ENCODE measurements at regions not wholly inside any gene's neighbourhood (a gene's known extent, or its start where the extent isn't known, plus 50 kb on each side); places are given as distances from the start of the nearest gene placed in this dataset.

GRCh38 chr5:135248801-135249231 lies 150.2 kb downstream of the MACROH2A1 start:
- no peak for DNase-seq (ENCODE audit: low read depth)

DNA sequence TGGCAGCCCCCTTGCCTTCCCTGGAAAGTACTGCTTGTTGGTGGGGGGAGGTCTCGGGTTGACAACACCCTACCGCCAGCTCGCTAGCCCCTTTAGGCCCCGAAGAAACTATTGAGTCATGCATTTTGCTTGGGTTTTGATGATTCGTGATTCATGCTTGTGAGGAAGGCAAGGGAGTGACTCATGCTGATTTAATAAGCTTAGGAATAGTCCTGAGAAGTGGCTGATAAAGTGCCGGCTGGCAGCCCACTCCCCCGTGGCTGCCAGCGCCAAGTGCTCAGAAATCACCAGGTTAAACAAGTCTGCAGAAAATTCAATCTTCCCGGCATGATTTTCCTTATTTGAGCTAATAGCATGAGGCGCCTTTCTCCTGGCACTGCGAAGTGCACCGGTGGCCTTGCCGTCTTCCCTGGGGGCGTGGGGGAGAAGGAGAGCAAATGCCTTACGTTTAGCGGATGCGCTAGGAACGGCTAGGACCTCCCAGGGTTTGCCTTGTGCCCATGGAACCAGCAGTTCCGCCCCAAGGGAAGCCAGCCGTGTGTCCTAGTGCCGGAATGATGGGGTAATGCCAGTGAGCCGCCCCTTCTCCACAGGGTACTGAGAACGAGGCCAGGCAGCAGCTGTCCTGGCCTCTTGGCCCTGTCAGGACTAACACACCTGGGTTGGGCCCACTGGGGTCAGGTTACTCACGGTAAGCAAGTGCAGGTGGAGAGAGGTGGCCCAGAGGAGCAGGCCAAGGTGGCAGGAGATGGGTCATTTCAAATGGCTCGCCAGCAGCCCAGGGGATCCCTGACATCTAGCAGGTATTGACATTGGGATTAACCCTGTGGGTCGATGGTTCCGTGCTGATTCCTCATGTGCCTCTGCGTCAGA lies 151.9 kb downstream of the MACROH2A1 start:
- peak; percentile 96 for DNase-seq (ENCODE audit: low read depth)

DNA sequence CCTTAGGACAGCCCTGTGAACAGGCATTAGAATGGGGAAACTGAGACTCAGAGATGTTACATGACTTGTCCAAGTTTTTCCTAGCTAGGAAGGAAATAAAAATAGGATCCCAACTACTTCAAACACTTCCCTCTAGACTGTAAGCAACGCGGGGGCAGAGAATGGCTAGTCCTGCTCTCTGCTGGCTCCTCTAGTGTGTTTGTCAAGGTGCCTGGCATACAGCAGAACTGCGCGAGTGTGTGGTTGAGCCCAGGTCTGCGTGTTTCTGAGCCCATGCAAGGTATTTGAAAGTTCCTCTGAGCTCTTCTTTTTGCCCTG lies 152.5 kb downstream of the MACROH2A1 start:
- DNase-seq (ENCODE audit: low read depth) = no peak

- DNase-seq (ENCODE audit: low read depth) = peak; percentile 79
Observed at GRCh38 chr5:135245521-135246499, 153.2 kb downstream of the MACROH2A1 start.

GRCh38 chr5:135244620-135245021 lies 154.4 kb downstream of the MACROH2A1 start:
- no peak for DNase-seq (ENCODE audit: low read depth)

DNA sequence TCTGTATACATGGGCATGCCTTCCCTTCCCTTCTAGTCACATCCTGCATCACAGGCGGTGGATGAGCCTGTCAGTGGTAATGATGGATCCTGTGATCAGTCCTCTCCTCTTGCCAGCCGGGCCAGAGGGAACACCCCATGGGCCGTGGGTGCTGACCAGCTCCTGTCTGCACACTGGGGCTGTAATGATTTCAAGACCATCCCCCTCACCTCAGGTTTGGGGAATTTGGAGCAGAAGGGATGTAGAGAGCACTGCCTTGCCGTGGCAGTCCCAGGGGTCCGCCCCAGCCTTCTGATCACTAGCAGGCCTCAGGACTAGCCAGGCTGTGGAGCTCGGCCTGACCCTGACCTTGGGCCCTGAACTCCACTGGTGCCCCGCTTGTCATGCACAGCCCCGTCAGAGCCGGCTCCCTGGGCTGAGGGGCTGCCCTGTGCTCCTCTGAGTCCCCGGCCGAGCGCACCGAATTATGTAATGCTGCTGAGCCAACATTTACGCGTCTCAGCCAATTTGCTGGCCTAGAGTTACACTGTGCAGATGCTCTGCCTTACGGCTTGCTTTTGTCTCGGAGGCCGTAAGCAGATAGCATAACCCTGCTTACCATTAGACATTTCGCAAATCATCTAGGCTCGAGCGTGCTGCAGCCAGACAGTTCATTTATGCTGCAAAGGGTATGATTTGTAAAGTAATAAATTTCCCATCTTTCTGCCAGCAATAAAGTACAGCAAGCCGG lies 155.3 kb downstream of the MACROH2A1 start:
- DNase-seq (ENCODE audit: low read depth) = no peak

- no peak for DNase-seq (ENCODE audit: low read depth)
Observed at GRCh38 chr5:135242866-135243555, 156.0 kb downstream of the MACROH2A1 start.

GRCh38 chr5:135242021-135242865 lies 156.8 kb downstream of the MACROH2A1 start:
- no peak for DNase-seq (ENCODE audit: low read depth)

DNA sequence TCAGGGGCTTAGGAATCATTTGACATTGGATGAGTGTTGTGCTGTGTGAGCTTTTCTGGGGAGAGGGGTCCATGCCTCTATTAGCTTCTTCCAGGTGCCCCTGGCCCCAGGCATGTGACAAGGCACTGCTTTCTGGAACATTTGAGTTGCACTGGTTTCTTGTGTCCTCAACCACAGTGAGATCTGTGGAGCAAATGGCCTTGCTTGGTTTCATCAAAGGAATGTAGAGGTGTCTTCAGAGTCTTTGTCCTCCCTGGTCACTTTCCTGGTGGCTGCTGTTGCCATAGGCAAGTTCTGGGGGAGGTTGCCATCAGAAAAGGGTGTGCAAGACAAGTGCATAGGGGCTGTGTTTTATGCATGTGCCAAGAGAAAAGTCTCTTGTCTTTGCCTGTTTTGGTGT lies 157.5 kb downstream of the MACROH2A1 start:
- DNase-seq (ENCODE audit: low read depth) = no peak

- no peak for DNase-seq (ENCODE audit: low read depth)
Observed at GRCh38 chr5:135240781-135241360, 158.2 kb downstream of the MACROH2A1 start.

DNA sequence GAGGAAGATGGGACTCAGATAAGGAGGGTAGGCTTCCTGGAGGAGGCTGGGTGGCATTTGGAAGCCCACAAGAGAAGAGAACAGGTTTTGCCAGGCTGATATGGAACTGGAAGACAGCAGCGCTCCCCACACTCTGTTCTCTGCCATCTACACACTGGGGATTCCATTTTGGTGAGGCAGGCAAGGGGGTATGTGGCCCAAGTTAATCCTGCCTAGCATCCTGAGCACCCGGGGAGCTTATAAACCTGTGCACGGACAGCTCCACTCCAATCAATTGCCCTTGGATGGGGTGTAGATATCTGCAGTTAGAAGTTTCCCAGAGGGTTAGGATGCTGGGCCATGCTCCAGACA lies 158.8 kb downstream of the MACROH2A1 start:
- no peak for DNase-seq (ENCODE audit: low read depth)

DNA sequence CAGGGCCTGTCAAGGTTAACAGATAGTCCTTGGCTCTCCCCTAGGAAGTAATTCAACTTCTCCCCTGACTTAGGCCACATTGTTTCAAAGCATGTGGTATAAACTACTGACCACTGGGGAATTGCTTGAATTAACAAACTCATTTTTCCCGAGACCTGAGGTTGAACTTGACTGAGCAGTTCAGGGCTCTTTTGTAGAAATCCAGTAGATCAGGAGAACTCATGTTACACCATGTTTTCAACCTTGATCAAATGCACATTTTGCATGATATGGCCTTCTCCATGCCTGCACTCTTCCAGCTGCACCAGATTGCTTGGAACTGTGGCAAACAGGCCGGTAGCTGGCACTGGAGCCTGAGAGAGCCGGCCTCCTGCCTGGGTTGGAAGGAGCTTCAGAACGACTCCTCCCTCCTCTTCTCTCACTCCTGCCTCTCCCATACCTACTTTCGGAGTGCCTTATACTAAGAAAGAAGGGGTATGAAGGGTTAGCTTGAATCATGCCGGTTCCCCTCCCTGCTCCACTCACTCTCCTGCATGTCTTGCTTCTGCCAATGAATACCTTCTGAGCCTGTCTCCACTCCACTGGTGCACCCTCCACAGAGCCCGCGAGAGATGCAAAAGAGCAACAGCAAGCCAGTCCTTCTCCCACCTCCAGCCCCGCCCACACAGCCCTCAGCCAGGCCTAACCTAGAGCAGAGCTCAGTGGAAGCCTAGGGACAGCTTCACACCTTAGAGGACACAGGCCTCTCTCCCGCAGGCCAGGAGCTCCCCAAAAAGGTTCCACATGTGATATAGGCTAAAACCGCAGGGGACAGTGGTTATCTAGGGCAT lies 159.4 kb downstream of the MACROH2A1 start:
- peak; percentile 23 for DNase-seq (ENCODE audit: low read depth)

DNA sequence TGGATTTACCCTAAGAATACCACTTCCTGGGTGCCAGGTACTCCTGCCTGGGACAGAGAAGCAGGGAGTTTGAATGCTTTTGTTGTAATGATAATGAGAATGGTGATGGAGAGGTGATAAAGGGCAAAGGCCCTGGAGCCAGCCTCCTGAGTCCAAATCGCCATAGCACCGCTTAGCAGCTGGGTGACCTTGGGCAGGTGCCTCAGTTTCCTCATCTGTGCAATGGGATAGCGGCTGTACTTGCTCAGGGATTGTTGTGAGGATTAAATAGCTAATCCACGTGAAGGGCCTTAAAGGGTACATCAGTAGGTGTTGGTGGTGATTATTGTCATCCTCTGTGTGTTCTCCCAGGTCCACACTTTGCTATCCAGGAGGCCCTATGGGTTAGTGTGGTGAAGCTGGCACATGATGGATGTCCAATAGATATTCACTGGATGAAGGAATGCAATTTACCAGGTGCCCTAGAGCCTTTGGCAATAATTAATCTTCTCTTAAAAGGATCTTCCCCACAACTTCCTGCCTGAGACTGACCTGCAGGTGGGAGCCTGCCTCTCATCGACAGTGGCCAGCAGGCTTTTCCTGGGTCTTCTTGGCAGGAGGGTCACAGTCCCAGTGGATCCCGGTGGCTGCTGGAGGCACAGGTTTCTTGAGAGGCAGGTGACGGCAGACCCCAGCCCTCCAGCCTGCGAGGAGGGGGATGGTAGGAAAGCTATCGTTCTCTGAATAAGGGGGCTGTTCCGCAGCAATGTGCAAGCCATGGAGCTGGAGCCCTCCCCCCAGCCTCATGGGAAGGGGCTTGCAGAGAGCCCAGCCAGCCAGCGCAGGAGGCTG lies 160.2 kb downstream of the MACROH2A1 start:
- DNase-seq (ENCODE audit: low read depth) = no peak

- DNase-seq (ENCODE audit: low read depth) = no peak
Observed at GRCh38 chr5:135237748-135238103, 161.3 kb downstream of the MACROH2A1 start.

DNA sequence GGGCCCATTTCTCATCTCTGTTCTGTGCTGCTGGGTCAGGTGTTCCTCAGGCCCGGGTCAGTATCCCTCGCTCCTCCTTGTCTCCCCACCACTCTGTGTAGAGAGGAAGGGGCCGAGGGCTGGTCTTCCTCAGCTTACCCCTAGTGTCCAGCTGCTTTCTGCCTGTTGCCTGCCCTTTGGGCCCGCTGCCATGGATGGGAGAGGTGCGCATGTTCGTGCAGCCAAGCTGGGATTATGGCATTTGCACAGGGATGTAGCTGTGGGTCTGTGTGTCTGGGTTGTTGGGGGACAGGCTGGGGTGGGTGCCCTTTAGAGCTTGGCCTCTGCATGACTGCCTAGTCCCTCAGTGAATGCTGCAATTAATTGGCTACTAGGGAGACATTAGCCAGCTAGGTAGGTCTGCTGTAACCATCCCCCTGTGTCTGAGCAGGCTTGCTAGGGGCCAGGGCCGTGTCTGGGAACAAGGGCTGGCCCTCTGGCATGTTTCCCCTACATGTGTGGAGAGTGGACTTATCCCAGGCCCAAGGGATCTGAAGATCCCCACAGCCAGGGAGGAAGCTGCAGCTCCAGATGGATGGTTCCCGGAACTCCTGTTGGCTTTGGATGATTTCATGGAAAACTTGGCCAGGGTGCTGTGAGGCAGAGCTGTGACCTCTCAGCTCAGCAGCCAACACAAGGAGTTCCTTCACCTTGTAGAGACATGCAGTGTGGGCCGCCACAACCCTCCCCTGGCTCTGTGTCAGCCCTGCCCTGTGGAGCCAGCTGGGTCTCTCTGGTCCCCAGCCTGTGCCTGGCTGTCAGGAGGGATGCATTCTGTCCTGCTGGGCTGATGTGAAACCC lies 161.9 kb downstream of the MACROH2A1 start:
- DNase-seq (ENCODE audit: low read depth) = no peak

DNA sequence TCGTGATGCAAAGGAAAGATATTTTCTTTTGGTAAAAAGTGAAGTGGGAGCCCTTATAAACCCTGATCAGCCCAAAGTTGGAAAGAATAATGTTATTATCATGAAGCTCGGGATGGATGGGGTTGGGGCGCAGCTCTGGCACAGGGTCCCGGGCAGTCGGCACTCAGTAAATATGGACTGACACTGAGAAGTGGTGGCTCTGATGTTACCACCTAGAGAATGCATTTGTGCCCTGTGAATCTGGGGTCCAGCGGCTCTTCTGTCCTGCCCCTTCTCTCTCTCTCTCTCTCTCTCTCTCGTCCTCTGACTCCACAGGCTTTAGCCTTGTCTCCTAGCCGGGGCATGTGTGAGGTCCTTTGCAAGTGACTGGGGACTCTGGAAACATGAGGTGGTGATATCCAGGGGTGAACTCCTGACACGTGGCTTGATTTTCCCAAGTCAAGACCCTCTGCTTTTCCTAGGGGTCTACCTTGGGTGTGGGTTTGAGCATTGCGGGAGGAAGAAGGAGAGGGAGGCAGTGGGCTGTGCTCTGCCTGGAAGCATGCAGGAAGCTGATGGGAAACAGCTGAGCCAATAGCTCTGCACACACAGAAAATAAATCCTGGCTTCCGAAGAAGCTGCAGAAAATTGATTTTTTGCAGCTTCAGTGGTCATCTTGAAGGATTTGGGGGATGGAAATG lies 162.7 kb downstream of the MACROH2A1 start:
- DNase-seq (ENCODE audit: low read depth) = no peak

DNA sequence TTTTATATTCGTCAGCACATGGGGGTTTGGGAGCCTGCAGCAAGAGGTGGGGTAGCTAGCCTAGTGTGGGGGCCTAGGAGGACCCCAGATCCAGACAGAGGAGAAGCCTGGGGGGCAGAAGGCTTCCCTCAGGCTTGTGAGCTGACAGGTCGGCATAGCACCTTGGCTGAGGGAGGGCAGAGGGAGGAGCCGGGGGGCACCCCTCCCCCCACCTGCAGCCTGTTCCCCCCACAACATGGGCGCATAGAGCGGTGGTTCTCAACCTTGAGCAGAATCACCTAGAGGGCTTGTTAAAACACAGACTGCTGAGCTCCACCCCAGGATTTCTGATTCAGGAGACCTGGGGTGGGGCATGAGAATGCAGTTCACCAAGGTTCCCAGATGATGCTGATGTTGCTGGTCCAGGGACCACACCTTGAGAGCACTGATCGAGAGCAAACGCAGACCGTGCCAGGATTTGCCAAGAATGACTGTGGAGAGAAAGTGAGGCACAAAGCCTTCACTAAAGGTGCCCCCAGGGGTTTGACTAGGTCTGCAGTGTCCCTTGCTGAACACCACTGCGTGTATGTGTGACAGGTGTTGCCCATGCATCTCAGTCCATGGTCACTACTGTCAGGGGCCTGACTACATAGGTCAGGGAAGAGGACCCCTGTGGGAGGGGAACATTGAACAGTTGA lies 163.3 kb downstream of the MACROH2A1 start:
- DNase-seq (ENCODE audit: low read depth) = no peak
